H9 (cell line): ENCODE measurements at regions not wholly inside any gene's neighbourhood (a gene's known extent, or its start where the extent isn't known, plus 50 kb on each side); places are given as distances from the start of the nearest gene placed in this dataset.

ENCODE experiments used
- DNase-seq: peaks from one replicate; pipeline ENCODE4 v3.0.0-alpha.2; 2017
- H2AFZ ChIP-seq: one replicate; pipeline ENCODE4 v1.6.1; 2013; ENCODE audit warnings: mild to moderate bottlenecking, low read length, control low read depth, moderate library complexity
- H2AK5ac ChIP-seq: 2 replicates; pipeline ENCODE4 v1.6.1; 2013; ENCODE audit warnings: low read length, control low read depth, mixed read lengths; ENCODE audit not compliant: insufficient read length
- H2BK120ac ChIP-seq: one replicate; pipeline ENCODE4 v1.6.1; 2013; ENCODE audit warnings: low read depth, mild to moderate bottlenecking, low read length, control low read depth, inconsistent platforms; ENCODE audit not compliant: poor library complexity, severe bottlenecking
- H2BK12ac ChIP-seq: 2 replicates; pipeline ENCODE4 v1.6.1; 2013; ENCODE audit warnings: low read length, control low read depth, mixed read lengths, low read depth; ENCODE audit not compliant: insufficient read length
- H2BK15ac ChIP-seq: 2 replicates; pipeline ENCODE4 v1.6.1; 2013; ENCODE audit warnings: low read depth, low read length, control low read depth
- H2BK20ac ChIP-seq: one replicate; pipeline ENCODE4 v1.6.1; 2013; ENCODE audit warnings: low read depth, mild to moderate bottlenecking, low read length, control low read depth, inconsistent platforms; ENCODE audit not compliant: poor library complexity, severe bottlenecking
- H2BK5ac ChIP-seq: 2 replicates; pipeline ENCODE4 v1.6.1; 2013; ENCODE audit warnings: low read length, control low read depth, mixed read lengths; ENCODE audit not compliant: insufficient read length
- H3K14ac ChIP-seq: 2 replicates; pipeline ENCODE4 v1.6.1; 2013; ENCODE audit warnings: low read length, control low read depth; ENCODE audit not compliant: insufficient read depth
- H3K18ac ChIP-seq: 2 replicates; pipeline ENCODE4 v1.6.1; 2013; ENCODE audit warnings: low read depth, mild to moderate bottlenecking, mixed read lengths, low read length, control low read depth; ENCODE audit not compliant: insufficient read length
- H3K23ac ChIP-seq: 2 replicates; pipeline ENCODE4 v1.6.1; 2013; ENCODE audit warnings: low read length, control low read depth, mixed read lengths, low read depth; ENCODE audit not compliant: insufficient read length
- H3K23me2 ChIP-seq: 2 replicates; pipeline ENCODE4 v1.6.1; 2013; ENCODE audit warnings: low read depth, mild to moderate bottlenecking, mixed read lengths, low read length, control low read depth; ENCODE audit not compliant: insufficient read length, poor library complexity, severe bottlenecking
- H3K27ac ChIP-seq: 2 replicates; pipeline ENCODE4 v1.5.1; 2013; ENCODE audit warnings: low read length, control low read depth, mixed read lengths, low read depth; ENCODE audit not compliant: insufficient read length
- H3K27me3 ChIP-seq: 2 replicates; pipeline ENCODE4 v1.6.1; 2013; ENCODE audit warnings: low read length, control low read depth, inconsistent platforms; ENCODE audit not compliant: insufficient read depth
- H3K4ac ChIP-seq: 2 replicates; pipeline ENCODE4 v1.6.1; 2013; ENCODE audit warnings: low read depth, mild to moderate bottlenecking, control low read depth, inconsistent platforms, low read length, moderate library complexity
- H3K4me1 ChIP-seq: 2 replicates; pipeline ENCODE4 v1.6.1; 2013; ENCODE audit warnings: low read length, control low read depth, inconsistent platforms; ENCODE audit not compliant: insufficient read depth
- H3K4me2 ChIP-seq: 2 replicates; pipeline ENCODE4 v1.6.1; 2013; ENCODE audit warnings: low read length, control low read depth, mixed read lengths; ENCODE audit not compliant: insufficient read length, insufficient read depth
- H3K56ac ChIP-seq: 2 replicates; pipeline ENCODE4 v1.6.1; 2013; ENCODE audit warnings: low read depth, mild to moderate bottlenecking, mixed read lengths, low read length, control low read depth; ENCODE audit not compliant: insufficient read length
- H3K79me1 ChIP-seq: 2 replicates; pipeline ENCODE4 v1.6.1; 2013; ENCODE audit warnings: low read depth, mild to moderate bottlenecking, moderate library complexity, low read length, control low read depth, inconsistent platforms; ENCODE audit not compliant: insufficient read depth, poor library complexity, severe bottlenecking
- H3K79me2 ChIP-seq: 2 replicates; pipeline ENCODE4 v1.6.1; 2013; ENCODE audit warnings: low read length, control low read depth, inconsistent platforms; ENCODE audit not compliant: insufficient read depth
- H3K9ac ChIP-seq: 2 replicates; pipeline ENCODE4 v1.6.1; 2013; ENCODE audit warnings: low read length, control low read depth, mixed read lengths; ENCODE audit not compliant: insufficient read length; ENCODE audit errors: extremely low read depth
- H3K9me3 ChIP-seq: one replicate; pipeline ENCODE4 v1.6.1; 2013; ENCODE audit warnings: low read depth, low read length, inconsistent platforms; ENCODE audit not compliant: control insufficient read depth
- H3T11ph ChIP-seq: one replicate; pipeline ENCODE4 v1.6.1; 2013; ENCODE audit warnings: mild to moderate bottlenecking, low read length, control low read depth, inconsistent platforms
- H4K20me1 ChIP-seq: one replicate; pipeline ENCODE4 v1.6.1; 2013; ENCODE audit not compliant: control insufficient read depth, insufficient read length, insufficient read depth
- H4K5ac ChIP-seq: 2 replicates; pipeline ENCODE4 v1.6.1; 2013; ENCODE audit warnings: low read depth, mild to moderate bottlenecking, mixed read lengths, low read length, control low read depth; ENCODE audit not compliant: insufficient read length
- H4K8ac ChIP-seq: replicated peaks from 2 replicates; pipeline ENCODE4 v1.6.1; 2013; ENCODE audit warnings: low read length, control low read depth, mixed read lengths, low read depth; ENCODE audit not compliant: insufficient read length
- H4K91ac ChIP-seq: 2 replicates; pipeline ENCODE4 v1.6.1; 2013; ENCODE audit warnings: low read depth, mild to moderate bottlenecking, moderate library complexity, mixed read lengths, low read length, control low read depth; ENCODE audit not compliant: insufficient read length
- H3K27ac Mint-ChIP-seq, 3 experiments: 2 replicates in 2 of 3; 3 replicates in 1 of 3; pipeline ENCODE4 v1.8.0; 2020 to 2021; ENCODE audit warnings: mixed read lengths in 3 of 3, mild to moderate bottlenecking in 1 of 3, moderate library complexity in 1 of 3
- H3K27me3 Mint-ChIP-seq: 2 replicates; pipeline ENCODE4 v1.8.0; 2021; ENCODE audit warnings: low read depth, mild to moderate bottlenecking, moderate library complexity, mixed read lengths
- H3K36me3 Mint-ChIP-seq, 3 experiments: 2 replicates in 2 of 3; 3 replicates in 1 of 3; pipeline ENCODE4 v1.8.0; 2020 to 2021; ENCODE audit warnings: low read depth in 3 of 3, mixed read lengths in 3 of 3; ENCODE audit not compliant: insufficient read depth in 1 of 3
- H3K4me1 Mint-ChIP-seq, 2 experiments: 2 replicates each; pipeline ENCODE4 v1.8.0; 2020; ENCODE audit warnings: mixed read lengths in 2 of 2
- H3K4me3 Mint-ChIP-seq, 2 experiments: 2 replicates in 1 of 2; 3 replicates in 1 of 2; pipeline ENCODE4 v1.8.0; 2020 to 2021; ENCODE audit warnings: mild to moderate bottlenecking in 2 of 2, mixed read lengths in 2 of 2, moderate library complexity in 1 of 2
- H3K9me3 Mint-ChIP-seq, 2 experiments: 2 replicates in 1 of 2; 3 replicates in 1 of 2; pipeline ENCODE4 v1.8.0; 2020; ENCODE audit warnings: mild to moderate bottlenecking in 2 of 2, mixed read lengths in 2 of 2, moderate library complexity in 1 of 2
- WGBS: extraction: QIAGEN DNeasy Blood & Tissue Kit; methylation state at CpG from one replicate; pipeline ENCODE4 v1.1.7; 2013; ENCODE audit warnings: missing lambda C conversion rate, low lambda C conversion rate, mixed read lengths; ENCODE audit not compliant: insufficient read length; ENCODE audit errors: extremely low coverage; 5-methylcytosine and 5-hydroxymethylcytosine counted together
- TF ChIP-seq, protein P1 (sequence below): fragments of 200-600 bp; sonication (generic); conservative IDR thresholded peaks from 3 replicates; pipeline ENCODE4 v1.8.0; 2021; ENCODE audit warnings: antibody characterized with exemption, mild to moderate bottlenecking

DNA sequence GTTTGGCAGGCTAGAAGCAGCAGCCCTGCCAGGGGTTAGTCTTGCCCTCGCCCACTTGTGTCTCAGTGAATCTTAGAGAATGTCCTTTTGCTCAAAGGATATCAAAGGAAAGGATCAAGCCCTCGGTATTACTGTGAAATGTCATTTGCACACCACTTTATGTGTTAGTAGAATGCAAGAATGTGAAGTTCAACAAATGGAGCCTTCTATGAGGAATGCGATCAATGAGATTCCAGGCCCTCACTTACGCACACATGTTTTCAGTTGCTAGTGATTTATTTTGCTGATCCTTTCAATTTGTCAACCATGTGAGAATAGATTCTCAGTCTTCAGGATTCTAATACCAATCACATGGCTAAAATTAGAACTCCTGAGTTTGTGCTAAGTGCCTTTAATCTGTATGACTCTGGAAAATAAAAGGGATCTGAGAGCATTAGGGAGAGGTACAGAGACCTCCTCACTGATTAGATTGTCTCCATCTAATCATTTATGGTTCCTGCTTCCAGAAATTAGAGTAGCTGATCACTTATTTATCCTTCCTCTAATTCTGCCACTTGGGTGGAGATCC, 123.0 kb upstream of the SP4 start:
- peaks cover 9 to 16% (median 11%) of the 10 kb centered on the region in 3 experiments for H3K36me3 Mint-ChIP-seq
- H2BK12ac ChIP-seq = no peak overlapping the region
- no peak overlapping the region for H3K4ac ChIP-seq
- H3K14ac ChIP-seq = no peak overlapping the region
- no peak overlapping the region for H3K18ac ChIP-seq
- H2AK5ac ChIP-seq = no peak overlapping the region
- H4K20me1 ChIP-seq = no peaks in the 10 kb centered on the region
- no peaks in the 10 kb centered on the region for H3K27me3 Mint-ChIP-seq
- H3K56ac ChIP-seq = no peak overlapping the region
- H4K8ac ChIP-seq = no peak overlapping the region
- no peaks in the 10 kb centered on the region for H3K79me2 ChIP-seq
- DNase-seq = no peak
- no peaks in the 10 kb centered on the region for H3K4me1 ChIP-seq
- no peak overlapping the region for H4K5ac ChIP-seq
- H3K4me3 Mint-ChIP-seq = no peak overlapping the region
- H3K27ac ChIP-seq = no peak overlapping the region
- no peaks in the 10 kb centered on the region; the same call in 1 of the 2 replicates for H3K27me3 ChIP-seq
- no peak overlapping the region for H3K4me2 ChIP-seq
- TF ChIP-seq, protein P1, sequence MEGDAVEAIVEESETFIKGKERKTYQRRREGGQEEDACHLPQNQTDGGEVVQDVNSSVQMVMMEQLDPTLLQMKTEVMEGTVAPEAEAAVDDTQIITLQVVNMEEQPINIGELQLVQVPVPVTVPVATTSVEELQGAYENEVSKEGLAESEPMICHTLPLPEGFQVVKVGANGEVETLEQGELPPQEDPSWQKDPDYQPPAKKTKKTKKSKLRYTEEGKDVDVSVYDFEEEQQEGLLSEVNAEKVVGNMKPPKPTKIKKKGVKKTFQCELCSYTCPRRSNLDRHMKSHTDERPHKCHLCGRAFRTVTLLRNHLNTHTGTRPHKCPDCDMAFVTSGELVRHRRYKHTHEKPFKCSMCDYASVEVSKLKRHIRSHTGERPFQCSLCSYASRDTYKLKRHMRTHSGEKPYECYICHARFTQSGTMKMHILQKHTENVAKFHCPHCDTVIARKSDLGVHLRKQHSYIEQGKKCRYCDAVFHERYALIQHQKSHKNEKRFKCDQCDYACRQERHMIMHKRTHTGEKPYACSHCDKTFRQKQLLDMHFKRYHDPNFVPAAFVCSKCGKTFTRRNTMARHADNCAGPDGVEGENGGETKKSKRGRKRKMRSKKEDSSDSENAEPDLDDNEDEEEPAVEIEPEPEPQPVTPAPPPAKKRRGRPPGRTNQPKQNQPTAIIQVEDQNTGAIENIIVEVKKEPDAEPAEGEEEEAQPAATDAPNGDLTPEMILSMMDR = no peak
- peaks cover 15 to 19% of the 10 kb centered on the region in 2 experiments for H3K9me3 Mint-ChIP-seq
- H2BK15ac ChIP-seq = no peak overlapping the region
- no peak overlapping the region for H2BK20ac ChIP-seq
- no peak overlapping the region for H3K9ac ChIP-seq
- no CpG with 5 or more reads among the region's 4 CpGs for WGBS
- no peak overlapping the region for H4K91ac ChIP-seq
- no peak overlapping the region for H3K27ac Mint-ChIP-seq
- peaks cover 0 to 5% of the 10 kb centered on the region in 2 experiments; a peak in 1 of 4 replicates for H3K4me1 Mint-ChIP-seq
- no peaks in the 10 kb centered on the region for H3K23me2 ChIP-seq
- H2AFZ ChIP-seq = no peak overlapping the region
- H2BK120ac ChIP-seq = no peak overlapping the region
- no peak overlapping the region for H3K23ac ChIP-seq
- H3K9me3 ChIP-seq = no peaks in the 10 kb centered on the region
- no peak overlapping the region for H3T11ph ChIP-seq
- H3K79me1 ChIP-seq = no peaks in the 10 kb centered on the region
- H2BK5ac ChIP-seq = no peak overlapping the region
